Breast epithelium (tissue), 4 donors: ENCODE measurements at regions not wholly inside any gene's neighbourhood (a gene's known extent, or its start where the extent isn't known, plus 50 kb on each side); places are given as distances from the start of the nearest gene placed in this dataset.

ENCODE experiments used
- DNase-seq, 2 donors: peaks; one replicate each; pipeline ENCODE4 v3.0.0-alpha.2; 2019; ENCODE audit warnings: low spot score in 2 of 2
- H3K27ac ChIP-seq, 2 donors: fragments of 200-600 bp; sonication (generic) in 1 of 2; one replicate each; pipeline ENCODE4 v1.5.1; 2016 to 2019; ENCODE audit warnings: mild to moderate bottlenecking in 1 of 2
- H3K27me3 ChIP-seq, 2 donors: fragments of 200-600 bp; sonication (generic) in 1 of 2; one replicate each; pipeline versions ENCODE4 v1.5.1 to v1.6.0; 2017 to 2019; ENCODE audit warnings: control low read depth in 1 of 2, mild to moderate bottlenecking in 1 of 2
- H3K36me3 ChIP-seq: fragments of 200-600 bp; one replicate; pipeline ENCODE4 v1.5.1; 2019
- H3K4me1 ChIP-seq, 2 donors: fragments of 200-600 bp; sonication (generic); one replicate each; pipeline ENCODE4 v1.5.1; 2016 to 2019; ENCODE audit warnings: control low read depth in 1 of 2
- H3K4me3 ChIP-seq, 3 donors: fragments of 200-600 bp; sonication (generic); 1 replicate in 2 of 3; 2 replicates in 1 of 3; pipeline ENCODE4 v1.5.1; 2016 to 2019; ENCODE audit warnings: mild to moderate bottlenecking in 3 of 3, moderate library complexity in 2 of 3
- H3K9me3 ChIP-seq, 2 donors: fragments of 200-600 bp; sonication (generic) in 1 of 2; one replicate each; pipeline ENCODE4 v1.5.1; 2016 to 2019; ENCODE audit warnings: control low read depth in 1 of 2
- CTCF ChIP-seq, 3 donors: fragments of 450-650 bp; IDR thresholded peaks; one replicate each; pipeline ENCODE4 v1.5.1; 2016 to 2017; ENCODE audit warnings: antibody characterized with exemption in 3 of 3, mild to moderate bottlenecking in 3 of 3, moderate library complexity in 3 of 3
- POLR2A ChIP-seq: fragments of 450-650 bp; IDR thresholded peaks from one replicate; pipeline ENCODE4 v1.6.1; 2016; ENCODE audit warnings: antibody characterized with exemption, mild to moderate bottlenecking, moderate library complexity
- POLR2AphosphoS5 ChIP-seq, 3 donors: sonication (generic); formaldehyde crosslinking; IDR thresholded peaks; one replicate each; pipeline ENCODE4 v1.6.1; 2017; ENCODE audit warnings: antibody characterized with exemption in 3 of 3
- intact Hi-C: fragments of 100-400 bp; cut with DNase I; formaldehyde crosslinking; loops from one replicate; pipeline ENCODE4 v1.15.1; 2023; ENCODE audit warnings: low total_unique reads

GRCh38 chr16:72317446-72317845, 145.5 kb upstream of the PMFBP1 start:
- Histone ChIP-seq H3K4me1 (no peaks in the 10 kb centered on the region), H3K36me3 (no peaks in the 10 kb centered on the region), H3K27me3 (no peaks in the 10 kb centered on the region), H3K9me3 (peaks cover 9 to 16% of the 10 kb centered on the region in 2 donors), H3K27ac (peak overlapping the region in 1 of 2 donors; percentile 64), H3K4me3 (no peak overlapping the region)
- intact Hi-C loops, result no loop called here
- no peak for TF ChIP-seq POLR2AphosphoS5 (IDR thresholded peaks at IDR 0.05)
- TF ChIP-seq POLR2A, result no peak
- no peak for TF ChIP-seq CTCF (IDR thresholded peaks at IDR 0.05)
- no peak for DNase-seq

- H3K9me3 ChIP-seq, result no peaks in the 10 kb centered on the region
- H3K27ac ChIP-seq, result no peak overlapping the region
- H3K36me3 ChIP-seq, result no peaks in the 10 kb centered on the region
- H3K4me1 ChIP-seq, result no peaks in the 10 kb centered on the region
- TF ChIP-seq POLR2AphosphoS5 (IDR thresholded peaks at IDR 0.05), result no peak
- no peak for TF ChIP-seq POLR2A
- no peak for TF ChIP-seq CTCF (IDR thresholded peaks at IDR 0.05)
- H3K27me3 ChIP-seq, result no peaks in the 10 kb centered on the region
- no peak for DNase-seq
- H3K4me3 ChIP-seq, result no peak overlapping the region
- intact Hi-C loops, result no loop called here
Observed at GRCh38 chr16:72313903-72314302, 141.9 kb upstream of the PMFBP1 start.

GRCh38 chr16:72312828-72313227, 140.9 kb upstream of the PMFBP1 start:
- Histone ChIP-seq H3K36me3 (no peaks in the 10 kb centered on the region), H3K27ac (no peak overlapping the region), H3K4me1 (no peaks in the 10 kb centered on the region), H3K4me3 (no peak overlapping the region), H3K27me3 (no peaks in the 10 kb centered on the region), H3K9me3 (no peaks in the 10 kb centered on the region)
- no peak for DNase-seq
- TF ChIP-seq POLR2A (no peak), CTCF (IDR thresholded peaks at IDR 0.05) (no peak), POLR2AphosphoS5 (IDR thresholded peaks at IDR 0.05) (no peak)
- intact Hi-C loops, result no loop called here

- no peak for TF ChIP-seq POLR2AphosphoS5 (IDR thresholded peaks at IDR 0.05)
Observed at GRCh38 chr16:72311426-72311825, 139.5 kb upstream of the PMFBP1 start.

GRCh38 chr16:72309001-72309400, 137.0 kb upstream of the PMFBP1 start:
- Histone ChIP-seq H3K9me3 (no peaks in the 10 kb centered on the region), H3K27ac (no peak overlapping the region), H3K4me1 (no peaks in the 10 kb centered on the region), H3K27me3 (no peaks in the 10 kb centered on the region), H3K4me3 (no peak overlapping the region), H3K36me3 (no peaks in the 10 kb centered on the region)
- DNase-seq, result no peak
- intact Hi-C loops, result no loop called here
- TF ChIP-seq POLR2A (no peak), CTCF (IDR thresholded peaks at IDR 0.05) (no peak), POLR2AphosphoS5 (IDR thresholded peaks at IDR 0.05) (no peak)

More at GRCh38 chr16:72311426-72311825, 139.5 kb upstream of the PMFBP1 start:
- H3K27me3 ChIP-seq, result no peaks in the 10 kb centered on the region
- H3K36me3 ChIP-seq, result no peaks in the 10 kb centered on the region
- H3K27ac ChIP-seq, result no peak overlapping the region
- H3K4me3 ChIP-seq, result no peak overlapping the region
- intact Hi-C loops, result no loop called here
- DNase-seq, result no peak
- H3K9me3 ChIP-seq, result no peaks in the 10 kb centered on the region
- H3K4me1 ChIP-seq, result no peaks in the 10 kb centered on the region

GRCh38 chr16:72308396-72308795, 136.4 kb upstream of the PMFBP1 start:
- H3K4me1 ChIP-seq, result no peaks in the 10 kb centered on the region
- TF ChIP-seq POLR2AphosphoS5 (IDR thresholded peaks at IDR 0.05) (no peak), CTCF (IDR thresholded peaks at IDR 0.05) (no peak), POLR2A (no peak)
- no peak overlapping the region for H3K27ac ChIP-seq
- H3K9me3 ChIP-seq, result no peaks in the 10 kb centered on the region
- no peaks in the 10 kb centered on the region for H3K27me3 ChIP-seq
- no peaks in the 10 kb centered on the region for H3K36me3 ChIP-seq
- DNase-seq, result no peak
- intact Hi-C loops, result no loop called here
- H3K4me3 ChIP-seq, result no peak overlapping the region
